ENCODE measurements at regions not wholly inside any gene's neighbourhood (a gene's known extent, or its start where the extent isn't known, plus 50 kb on each side); places are given as distances from the start of the nearest gene placed in this dataset.

DNA sequence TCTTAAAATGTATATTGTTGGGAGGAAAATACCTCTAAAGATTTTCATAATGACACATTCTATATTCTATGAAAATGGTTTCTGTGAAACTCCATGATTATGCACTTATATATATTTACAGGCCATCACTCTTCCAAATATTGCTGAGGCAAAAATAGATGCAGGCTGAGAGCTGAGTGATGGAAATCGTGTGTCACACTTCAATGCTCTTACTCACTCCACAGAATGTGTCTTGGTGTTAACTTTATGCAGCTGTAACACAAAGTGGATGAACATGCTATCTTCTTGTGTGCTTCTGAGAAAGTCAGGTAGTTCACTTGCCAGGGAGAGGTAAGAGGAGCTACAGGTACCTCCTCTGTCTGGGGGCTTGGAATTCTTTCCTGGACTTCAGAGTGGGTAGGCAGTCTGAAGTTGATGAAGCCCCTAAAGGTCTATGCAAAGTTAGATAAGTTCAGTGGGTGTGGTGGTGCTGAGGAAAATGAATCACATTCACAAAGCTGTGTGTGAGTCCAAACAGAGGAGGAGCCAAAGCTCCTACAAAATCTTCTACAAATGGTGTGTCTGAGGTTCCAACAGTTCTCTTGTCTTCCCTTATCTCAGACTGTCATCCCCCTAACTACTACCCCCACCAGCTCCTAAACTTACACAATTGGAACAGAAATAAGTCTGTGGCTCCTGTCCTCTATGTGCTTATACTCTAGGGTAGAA, 74.2 kb upstream of the ST6GAL2 start:
- TF ChIP-seq POLR2AphosphoS5 (IDR thresholded peaks at IDR 0.05; ENCODE audit: low read depth, low read length) = no peak
- TF ChIP-seq TAF1 (IDR thresholded peaks at IDR 0.05; ENCODE audit: borderline replicate concordance, insufficient read depth, low read length) = no peak
- TF ChIP-seq SIN3A (IDR thresholded peaks at IDR 0.05; ENCODE audit: borderline replicate concordance, insufficient read depth, low read length) = no peak
- no peak for TF ChIP-seq FOXP2 (optimal IDR thresholded peaks at IDR 0.05; ENCODE audit: borderline replicate concordance, extremely low read depth, extremely low read length, insufficient read depth)
- TF ChIP-seq, protein P1, sequence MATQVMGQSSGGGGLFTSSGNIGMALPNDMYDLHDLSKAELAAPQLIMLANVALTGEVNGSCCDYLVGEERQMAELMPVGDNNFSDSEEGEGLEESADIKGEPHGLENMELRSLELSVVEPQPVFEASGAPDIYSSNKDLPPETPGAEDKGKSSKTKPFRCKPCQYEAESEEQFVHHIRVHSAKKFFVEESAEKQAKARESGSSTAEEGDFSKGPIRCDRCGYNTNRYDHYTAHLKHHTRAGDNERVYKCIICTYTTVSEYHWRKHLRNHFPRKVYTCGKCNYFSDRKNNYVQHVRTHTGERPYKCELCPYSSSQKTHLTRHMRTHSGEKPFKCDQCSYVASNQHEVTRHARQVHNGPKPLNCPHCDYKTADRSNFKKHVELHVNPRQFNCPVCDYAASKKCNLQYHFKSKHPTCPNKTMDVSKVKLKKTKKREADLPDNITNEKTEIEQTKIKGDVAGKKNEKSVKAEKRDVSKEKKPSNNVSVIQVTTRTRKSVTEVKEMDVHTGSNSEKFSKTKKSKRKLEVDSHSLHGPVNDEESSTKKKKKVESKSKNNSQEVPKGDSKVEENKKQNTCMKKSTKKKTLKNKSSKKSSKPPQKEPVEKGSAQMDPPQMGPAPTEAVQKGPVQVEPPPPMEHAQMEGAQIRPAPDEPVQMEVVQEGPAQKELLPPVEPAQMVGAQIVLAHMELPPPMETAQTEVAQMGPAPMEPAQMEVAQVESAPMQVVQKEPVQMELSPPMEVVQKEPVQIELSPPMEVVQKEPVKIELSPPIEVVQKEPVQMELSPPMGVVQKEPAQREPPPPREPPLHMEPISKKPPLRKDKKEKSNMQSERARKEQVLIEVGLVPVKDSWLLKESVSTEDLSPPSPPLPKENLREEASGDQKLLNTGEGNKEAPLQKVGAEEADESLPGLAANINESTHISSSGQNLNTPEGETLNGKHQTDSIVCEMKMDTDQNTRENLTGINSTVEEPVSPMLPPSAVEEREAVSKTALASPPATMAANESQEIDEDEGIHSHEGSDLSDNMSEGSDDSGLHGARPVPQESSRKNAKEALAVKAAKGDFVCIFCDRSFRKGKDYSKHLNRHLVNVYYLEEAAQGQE (IDR thresholded peaks at IDR 0.05; ENCODE audit: insufficient read depth in 1 of 2, low read depth in 2 of 2, low read length in 2 of 2) = no peak

DNA sequence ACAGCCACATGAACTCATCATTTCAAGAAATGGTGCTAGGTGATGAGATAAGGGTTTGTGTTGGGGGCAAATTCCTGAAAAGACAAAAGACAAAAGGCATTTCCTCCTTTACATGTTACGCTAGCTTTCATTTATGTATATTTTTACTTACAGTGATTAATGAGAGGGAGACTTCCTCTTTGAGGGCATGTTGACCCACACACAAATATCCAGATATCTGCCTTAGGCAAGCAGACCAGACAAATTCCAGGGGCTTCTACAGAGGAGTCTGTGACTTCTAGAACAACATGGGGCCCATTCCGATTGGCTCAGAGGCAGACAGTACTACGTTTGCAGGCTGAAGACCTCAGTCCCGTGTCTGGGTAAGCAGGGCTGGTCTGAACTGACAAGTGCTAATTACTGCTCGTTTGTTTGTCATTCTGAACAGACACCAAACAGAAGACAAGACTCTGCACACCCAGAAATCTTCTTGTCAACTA, 74.8 kb upstream of the ST6GAL2 start:
- no peak for TF ChIP-seq SIN3A (IDR thresholded peaks at IDR 0.05; ENCODE audit: borderline replicate concordance, insufficient read depth, low read length)
- no peak for TF ChIP-seq POLR2AphosphoS5 (IDR thresholded peaks at IDR 0.05; ENCODE audit: low read depth, low read length)
- TF ChIP-seq, protein P1 (IDR thresholded peaks at IDR 0.05; ENCODE audit: insufficient read depth in 1 of 2, low read depth in 2 of 2, low read length in 2 of 2) = no peak
- no peak for TF ChIP-seq TAF1 (IDR thresholded peaks at IDR 0.05; ENCODE audit: borderline replicate concordance, insufficient read depth, low read length)
- no peak for TF ChIP-seq FOXP2 (optimal IDR thresholded peaks at IDR 0.05; ENCODE audit: borderline replicate concordance, extremely low read depth, extremely low read length, insufficient read depth)

- TF ChIP-seq TAF1 (IDR thresholded peaks at IDR 0.05; ENCODE audit: borderline replicate concordance, insufficient read depth, low read length) (no peak), FOXP2 (optimal IDR thresholded peaks at IDR 0.05; ENCODE audit: borderline replicate concordance, extremely low read depth, extremely low read length, insufficient read depth) (no peak), SIN3A (IDR thresholded peaks at IDR 0.05; ENCODE audit: borderline replicate concordance, insufficient read depth, low read length) (no peak), POLR2AphosphoS5 (IDR thresholded peaks at IDR 0.05; ENCODE audit: low read depth, low read length) (no peak)
- TF ChIP-seq, protein P1 (IDR thresholded peaks at IDR 0.05; ENCODE audit: insufficient read depth in 1 of 2, low read depth in 2 of 2, low read length in 2 of 2) = no peak
Observed at GRCh38 chr2:106961328-106961727, 75.4 kb upstream of the ST6GAL2 start.

DNA sequence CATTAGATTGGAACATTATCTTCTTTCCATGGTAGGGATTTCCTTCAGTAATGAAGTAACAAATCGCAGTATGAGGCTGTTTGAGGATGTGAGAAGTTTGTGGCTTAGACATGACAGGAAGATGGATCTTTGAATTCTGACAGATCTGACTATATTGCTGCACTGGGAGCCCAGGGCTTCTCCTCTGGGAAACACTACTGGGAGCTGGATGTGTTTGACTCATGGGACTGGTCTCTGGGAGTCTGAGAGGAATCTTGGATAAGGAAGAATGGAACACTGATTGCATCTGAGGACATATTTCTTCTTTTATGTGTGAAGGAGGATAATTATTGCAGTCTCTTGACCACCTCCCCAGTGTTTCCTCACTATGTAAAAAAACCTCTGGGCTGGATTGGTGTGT, 77.2 kb upstream of the ST6GAL2 start:
- no peak for TF ChIP-seq SIN3A (IDR thresholded peaks at IDR 0.05; ENCODE audit: borderline replicate concordance, insufficient read depth, low read length)
- TF ChIP-seq POLR2AphosphoS5 (IDR thresholded peaks at IDR 0.05; ENCODE audit: low read depth, low read length) = no peak
- TF ChIP-seq TAF1 (IDR thresholded peaks at IDR 0.05; ENCODE audit: borderline replicate concordance, insufficient read depth, low read length) = no peak
- no peak for TF ChIP-seq FOXP2 (optimal IDR thresholded peaks at IDR 0.05; ENCODE audit: borderline replicate concordance, extremely low read depth, extremely low read length, insufficient read depth)
- TF ChIP-seq, protein P1 (IDR thresholded peaks at IDR 0.05; ENCODE audit: insufficient read depth in 1 of 2, low read depth in 2 of 2, low read length in 2 of 2) = no peak
